NCI-H69 (cell line): ENCODE measurements at regions not wholly inside any gene's neighbourhood (a gene's known extent, or its start where the extent isn't known, plus 50 kb on each side); places are given as distances from the start of the nearest gene placed in this dataset.
"Not testable (repeated sequence)": the region's sequence is repeated elsewhere in the genome, so short reads cannot be mapped to it uniquely, and the experiment has no call there.

Source experiments
- DNase-seq: peaks from one replicate; lab custom pipeline; 2025; lab: John Stamatoyannopoulos, UW

DNA sequence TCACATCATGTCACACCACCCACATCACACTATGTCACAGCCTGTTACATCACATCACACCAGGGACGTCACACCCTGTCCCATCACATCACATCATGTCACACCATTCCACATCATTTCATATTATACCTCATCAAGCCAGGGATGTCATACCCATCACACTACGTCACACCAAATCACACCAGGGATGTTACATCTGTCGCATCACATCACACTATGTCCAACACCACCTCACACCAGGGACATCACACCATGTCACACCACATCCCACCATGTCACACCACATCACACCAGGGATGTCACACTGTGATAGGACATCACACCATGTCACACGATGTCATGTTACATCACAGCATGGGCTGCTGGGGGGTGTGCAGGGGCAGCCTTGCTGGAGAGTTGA, 110.6 kb downstream of the TMEM121 start:
- no peak for DNase-seq

DNA sequence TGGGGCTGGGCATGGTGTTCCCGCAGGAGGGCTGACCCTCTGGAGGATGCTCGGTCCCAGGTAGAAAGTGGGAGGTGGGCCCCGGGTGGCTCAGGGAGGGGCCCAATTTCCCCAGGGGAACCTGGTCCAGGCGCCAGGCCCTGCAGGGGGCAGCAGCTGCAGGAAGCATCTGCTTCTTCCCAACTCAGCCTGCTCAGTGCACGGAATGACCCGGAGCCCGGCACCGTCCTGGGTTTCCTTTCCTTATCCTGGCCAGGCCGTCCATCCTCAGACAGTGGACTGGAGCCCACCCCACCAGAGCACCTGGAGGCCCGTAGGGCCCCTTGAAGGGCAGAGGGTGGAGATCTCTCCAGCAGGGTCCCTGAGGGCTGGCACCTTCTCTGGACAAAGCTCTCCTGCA, 111.0 kb downstream of the TMEM121 start:
- DNase-seq: not testable (repeated sequence)

DNA sequence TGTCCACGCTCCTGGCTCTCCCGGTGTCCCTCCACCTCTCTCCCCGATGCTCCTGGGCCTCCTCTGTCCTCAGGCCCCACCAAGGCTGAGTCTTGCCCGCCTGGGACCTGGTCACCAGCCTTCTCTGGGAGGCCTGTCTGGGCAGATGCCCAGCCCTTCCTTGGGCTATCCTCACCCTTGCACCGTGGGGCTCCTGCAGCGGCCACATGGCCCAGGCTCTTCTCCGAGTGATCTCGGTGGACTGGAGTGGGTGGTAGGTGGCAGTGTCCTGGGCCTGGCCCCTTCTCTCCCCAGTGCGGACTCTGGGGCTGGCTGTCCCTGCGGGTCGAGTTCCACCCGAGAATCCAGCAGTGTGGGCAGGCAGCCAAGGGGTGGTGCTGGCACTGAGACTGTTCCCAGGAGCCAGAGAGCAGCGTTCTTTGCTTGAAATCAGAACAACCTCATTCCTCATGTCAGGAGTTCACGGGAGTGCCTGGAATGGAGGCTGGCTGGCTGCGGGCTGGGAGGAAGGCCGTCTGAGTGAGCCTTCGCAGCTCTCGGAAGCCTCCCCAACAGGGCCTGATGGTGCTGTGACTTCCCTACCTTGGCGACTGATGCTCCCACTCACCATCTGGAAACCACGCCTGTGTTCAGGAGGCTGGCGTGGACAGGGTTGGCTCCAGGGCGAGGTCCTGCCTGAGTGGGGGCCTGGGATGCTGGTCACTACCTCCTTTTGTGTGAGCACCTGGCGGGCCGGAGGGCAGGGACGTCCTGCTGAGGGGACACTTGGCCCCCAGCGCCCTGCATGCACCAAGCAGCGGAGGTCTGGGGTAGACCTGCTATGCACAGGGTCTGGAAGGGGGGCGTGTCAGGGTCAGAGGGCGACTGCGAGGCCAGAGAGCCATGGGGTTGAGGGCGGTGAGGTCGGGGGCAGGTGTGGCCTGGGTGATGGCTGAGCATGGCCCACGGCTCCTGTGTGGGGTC, 113.9 kb downstream of the TMEM121 start:
- DNase-seq: not testable (repeated sequence)

DNA sequence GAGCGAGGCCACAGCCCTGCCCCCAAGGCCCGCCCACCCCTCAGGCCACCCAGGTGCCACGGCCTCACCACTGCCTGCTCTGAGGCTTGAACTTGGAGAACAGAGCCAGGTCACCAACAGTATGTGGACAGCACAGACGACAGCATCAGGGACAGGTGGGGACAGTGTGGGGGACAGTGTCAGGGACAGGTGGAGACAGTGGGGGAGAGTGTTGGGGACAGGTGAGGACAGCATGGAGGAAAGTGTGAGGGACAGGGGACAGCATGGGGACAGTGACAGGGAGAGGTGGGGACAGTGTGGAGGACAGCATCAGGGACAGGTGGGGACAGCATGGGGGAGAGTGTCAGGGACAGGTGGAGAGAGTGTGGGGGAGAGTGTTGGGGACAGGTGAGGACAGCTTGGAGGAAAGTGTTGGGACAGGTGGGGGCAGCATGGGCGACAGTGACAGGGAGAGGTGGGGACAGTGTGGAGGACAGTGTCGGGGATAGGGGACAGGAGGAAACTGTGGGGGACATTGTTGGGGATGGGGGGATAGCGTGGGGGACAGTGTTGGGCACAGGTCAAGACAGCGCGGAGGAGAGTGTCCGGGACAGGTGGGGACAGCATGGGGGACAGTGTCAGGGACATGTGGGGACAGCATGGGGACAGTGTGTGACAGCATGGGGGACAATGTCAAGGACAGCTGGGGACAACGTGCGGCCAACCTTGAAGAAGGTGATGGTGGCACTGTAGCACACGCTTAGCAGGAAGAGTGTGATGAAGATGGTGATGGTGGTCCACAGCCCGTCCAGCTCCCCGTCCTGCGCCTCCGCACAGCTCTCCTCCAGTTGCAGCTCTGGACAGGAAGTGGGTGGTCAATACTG, 114.9 kb downstream of the TMEM121 start:
- DNase-seq: no peak

DNA sequence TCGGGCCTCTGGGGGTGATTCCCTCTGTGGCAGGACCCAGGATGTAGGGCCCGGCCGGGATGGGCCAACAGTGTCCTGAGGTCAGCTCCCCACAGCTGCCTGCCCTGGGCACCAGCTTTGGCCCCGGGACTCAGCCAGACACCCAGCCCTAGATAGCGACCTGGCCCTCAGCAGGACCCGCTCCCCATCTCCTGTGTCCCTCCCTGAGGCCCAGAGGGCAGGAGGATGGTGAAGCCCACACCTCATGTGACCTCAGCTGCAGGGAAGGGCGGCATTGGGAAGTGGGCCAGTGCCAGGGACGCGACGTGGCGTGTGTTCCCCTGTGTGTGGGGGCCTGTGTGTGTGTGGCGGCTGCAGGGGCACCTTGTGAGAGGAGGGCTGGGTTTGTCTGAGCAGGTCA, 115.6 kb downstream of the TMEM121 start:
- not testable (repeated sequence) for DNase-seq

DNA sequence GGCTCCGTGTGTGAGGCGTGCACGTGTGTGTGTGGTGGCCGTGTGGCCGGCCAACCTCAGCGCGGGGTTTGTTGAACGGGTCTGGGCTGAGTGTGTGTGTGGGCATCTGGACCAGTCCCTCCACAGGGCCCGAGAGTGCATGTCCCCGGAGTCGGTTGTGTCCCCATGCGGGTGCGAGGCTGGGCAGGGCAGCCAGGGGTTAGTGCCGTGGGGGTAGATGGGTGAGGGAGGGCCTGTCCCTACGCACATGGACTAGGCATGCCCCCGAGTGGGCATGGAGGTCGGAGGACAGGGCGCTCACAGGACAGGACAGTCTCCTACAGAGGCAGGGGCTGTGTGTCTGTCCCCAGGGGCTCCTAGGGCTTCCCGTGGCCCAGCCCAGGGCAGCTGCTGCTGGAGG, 116.1 kb downstream of the TMEM121 start:
- DNase-seq: not testable (repeated sequence)

DNA sequence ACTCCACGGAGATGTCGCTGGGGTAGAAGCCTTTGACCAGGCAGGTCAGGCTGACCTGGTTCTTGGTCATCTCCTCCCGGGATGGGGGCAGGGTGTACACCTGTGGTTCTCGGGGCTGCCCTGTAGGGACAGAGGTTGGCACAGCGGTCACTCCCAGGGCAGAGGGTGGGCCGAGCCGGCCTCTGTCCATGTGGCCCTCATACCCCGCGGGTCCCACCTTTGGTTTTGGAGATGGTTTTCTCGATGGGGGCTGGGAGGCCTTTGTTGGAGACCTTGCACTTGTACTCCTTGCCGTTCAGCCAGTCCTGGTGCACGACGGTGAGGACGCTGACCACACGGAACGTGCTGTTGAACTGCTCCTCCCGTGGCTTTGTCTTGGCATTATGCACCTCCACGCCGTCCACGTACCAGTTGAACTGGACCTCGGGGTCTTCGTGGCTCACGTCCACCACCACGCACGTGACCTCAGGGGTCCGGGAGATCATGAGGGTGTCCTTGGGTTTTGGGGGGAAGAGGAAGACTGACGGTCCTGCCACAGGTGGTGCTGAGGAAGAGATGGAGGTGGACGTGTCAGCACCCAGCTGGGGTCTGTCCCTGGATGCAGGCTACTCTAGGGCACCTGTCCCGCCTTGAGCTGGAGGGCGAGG, 117.1 kb downstream of the TMEM121 start:
- not testable (repeated sequence) for DNase-seq

DNA sequence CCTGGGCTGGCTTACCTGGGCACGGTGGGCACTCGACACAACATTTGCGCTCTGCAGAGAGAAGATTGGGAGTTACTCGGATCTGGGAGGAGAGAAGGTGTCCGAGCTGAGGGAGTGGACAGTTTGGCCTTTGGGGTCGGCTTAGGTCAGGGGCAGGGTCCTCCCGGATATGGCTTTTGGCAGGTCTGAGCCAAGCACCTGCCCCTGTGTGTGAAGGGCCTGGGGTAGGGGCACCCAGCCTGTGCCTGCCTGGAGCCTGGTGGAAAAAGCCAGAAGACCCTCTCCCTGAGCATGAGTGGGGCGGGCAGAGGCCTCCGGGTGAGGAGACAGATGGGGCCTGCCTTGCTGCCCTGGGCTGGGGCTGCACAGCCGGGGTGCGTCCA, 117.7 kb downstream of the TMEM121 start:
- DNase-seq: not testable (repeated sequence)

DNA sequence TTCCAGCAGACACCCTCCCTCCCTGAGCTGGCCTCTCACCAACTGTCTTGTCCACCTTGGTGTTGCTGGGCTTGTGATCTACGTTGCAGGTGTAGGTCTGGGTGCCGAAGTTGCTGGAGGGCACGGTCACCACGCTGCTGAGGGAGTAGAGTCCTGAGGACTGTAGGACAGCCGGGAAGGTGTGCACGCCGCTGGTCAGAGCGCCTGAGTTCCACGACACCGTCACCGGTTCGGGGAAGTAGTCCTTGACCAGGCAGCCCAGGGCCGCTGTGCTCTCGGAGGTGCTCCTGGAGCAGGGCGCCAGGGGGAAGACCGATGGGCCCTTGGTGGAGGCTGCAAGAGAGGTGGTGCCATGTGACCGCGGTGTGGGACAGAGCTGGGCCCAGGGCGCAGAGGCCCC, 118.1 kb downstream of the TMEM121 start:
- not testable (repeated sequence) for DNase-seq

DNA sequence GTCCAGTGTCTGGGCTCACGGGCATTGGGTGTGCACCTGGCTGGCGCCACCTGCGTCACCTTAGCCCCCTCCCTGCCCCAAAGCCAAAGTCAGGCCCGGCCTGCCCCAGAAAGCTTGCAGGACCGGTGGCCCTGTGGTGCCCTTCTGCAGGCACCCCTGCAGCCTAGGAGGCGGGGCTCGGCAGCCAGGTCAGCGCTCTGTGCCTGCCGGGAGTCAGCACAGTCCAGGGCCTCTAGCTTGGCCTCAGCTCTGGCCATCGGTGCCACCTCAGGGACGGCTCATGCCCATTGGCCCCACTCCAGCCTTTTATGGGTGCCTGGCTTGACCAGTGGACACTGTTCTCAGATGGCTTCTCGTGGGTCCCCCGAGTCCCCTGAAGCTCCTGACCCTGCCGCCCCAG, 118.5 kb downstream of the TMEM121 start:
- DNase-seq: not testable (repeated sequence)

DNA sequence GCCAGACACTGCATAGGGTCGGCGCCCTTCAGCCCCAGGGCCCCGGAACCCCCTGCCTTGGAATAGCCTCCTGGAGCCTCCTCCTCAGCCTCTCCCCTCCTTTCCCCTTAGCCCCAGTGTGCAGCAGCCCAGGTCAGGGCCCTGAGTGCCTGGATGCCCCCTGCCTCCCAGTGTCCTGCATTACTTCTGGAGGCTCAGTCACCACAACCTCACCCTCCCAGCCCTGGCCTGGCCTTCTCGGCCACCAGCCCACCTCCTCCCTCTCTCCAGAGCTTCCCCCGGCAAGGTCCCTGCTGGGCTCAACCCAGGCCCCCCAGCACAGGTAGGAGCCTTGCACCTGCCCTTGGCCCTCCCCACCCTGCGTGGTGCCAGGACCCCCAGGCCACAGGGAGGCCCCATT, 119.0 kb downstream of the TMEM121 start:
- not testable (repeated sequence) for DNase-seq

DNA sequence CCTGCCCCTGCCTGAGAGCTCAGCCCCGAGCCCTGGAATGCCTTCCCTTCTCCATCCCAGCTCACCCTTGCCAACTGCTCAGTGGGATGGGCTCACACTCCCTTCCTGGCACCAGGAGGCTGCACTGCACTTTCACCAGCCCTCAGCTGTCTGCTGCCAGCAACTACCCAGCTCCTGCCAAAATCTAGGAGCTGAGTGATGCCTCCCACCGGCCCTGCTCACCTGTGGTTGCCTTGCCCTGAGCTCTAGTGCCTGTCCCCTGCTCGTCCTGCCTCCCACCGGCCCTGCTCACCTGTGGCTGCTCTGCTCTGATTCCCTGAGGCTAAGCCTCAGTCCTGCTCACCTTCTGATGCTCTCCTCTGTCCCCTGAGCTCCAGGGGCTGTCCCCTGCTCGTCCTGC, 119.8 kb downstream of the TMEM121 start:
- peak; percentile 19 for DNase-seq

DNA sequence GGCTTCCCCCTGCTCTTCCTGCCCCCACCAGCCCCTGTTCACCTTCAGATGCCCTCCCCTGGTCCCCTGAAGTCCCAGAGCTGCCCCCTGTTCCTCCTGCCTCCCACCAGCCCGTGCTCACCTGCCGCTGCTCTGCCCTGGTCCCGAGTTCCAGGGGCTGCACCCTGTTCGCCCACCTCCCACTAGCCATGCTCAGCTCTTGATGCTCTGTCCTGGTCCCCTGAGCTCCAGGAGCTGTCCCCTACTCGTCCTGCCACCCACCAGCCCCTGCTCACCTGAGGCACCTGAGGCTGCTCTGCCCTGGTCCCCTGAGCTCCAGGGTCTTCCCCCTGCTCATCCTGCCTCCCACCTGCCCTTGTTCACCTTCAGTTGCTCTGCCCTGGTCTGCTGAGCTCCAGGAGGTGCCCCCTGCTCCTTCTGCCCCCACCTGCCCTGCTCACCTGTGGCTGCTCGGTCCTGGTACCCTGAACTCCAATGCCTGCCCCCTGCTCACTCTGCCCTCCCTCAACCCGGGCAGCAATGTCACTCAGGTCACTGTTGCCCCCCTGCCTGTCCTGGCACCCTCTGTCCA, 120.4 kb downstream of the TMEM121 start:
- not testable (repeated sequence) for DNase-seq

DNA sequence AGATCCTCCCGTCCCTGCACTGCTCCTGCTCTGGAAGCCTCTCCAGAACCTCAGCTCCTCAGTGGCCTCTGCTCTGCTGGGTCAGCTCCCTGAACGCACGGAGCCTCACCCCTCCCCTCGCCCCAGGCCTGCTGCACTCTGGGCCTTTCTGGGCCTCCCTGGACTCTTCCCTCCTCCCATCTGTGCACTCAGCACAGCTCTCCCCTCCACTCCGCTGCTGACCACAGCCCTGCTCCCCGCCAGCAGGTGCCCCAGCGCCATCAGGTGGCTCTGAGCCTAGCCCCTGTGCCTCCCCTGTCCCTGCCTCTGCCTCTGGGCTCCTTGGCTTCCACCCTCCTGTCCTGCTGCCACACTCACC, 121.0 kb downstream of the TMEM121 start:
- DNase-seq: not testable (repeated sequence)

DNA sequence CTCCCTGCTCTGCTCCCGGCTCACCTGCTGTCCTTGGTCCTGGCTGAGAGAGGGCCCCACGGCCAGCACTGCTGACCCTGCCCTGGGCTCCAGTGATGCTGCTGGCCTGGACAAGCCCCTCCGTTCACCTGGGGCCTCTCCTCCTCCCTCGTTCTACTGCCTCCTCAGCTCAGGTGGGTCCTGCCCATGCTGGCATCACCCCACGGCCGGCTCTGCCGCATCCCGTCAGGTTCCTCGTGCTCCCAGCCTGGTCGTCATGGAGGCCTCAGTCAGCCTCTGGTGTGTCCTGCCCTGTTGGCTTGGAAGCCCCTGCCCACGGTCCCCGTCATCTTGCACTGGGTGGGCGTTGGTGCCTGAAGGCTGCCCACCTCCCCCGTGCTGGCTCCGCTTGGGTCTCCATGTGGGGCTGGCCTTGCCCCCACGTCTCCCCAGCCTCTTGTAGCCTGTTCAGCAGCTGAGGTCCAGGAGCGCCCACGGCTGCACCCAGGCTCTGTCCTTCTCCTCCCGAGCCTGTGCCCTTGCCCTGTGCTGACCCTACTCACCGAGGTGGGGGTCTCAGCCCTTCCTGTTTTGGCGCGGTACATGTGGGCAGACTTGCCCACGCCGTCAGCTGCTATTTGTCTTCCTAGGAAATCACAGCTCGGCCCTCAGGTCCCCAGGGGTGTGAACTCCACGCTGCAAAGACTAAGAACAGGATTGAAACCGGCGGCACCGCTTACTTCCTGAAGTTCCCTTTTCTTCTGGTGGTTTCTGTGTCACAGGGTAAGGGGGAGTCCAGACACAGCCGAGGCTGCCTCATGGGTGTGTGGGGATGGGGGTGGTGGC, 121.6 kb downstream of the TMEM121 start:
- no peak for DNase-seq

DNA sequence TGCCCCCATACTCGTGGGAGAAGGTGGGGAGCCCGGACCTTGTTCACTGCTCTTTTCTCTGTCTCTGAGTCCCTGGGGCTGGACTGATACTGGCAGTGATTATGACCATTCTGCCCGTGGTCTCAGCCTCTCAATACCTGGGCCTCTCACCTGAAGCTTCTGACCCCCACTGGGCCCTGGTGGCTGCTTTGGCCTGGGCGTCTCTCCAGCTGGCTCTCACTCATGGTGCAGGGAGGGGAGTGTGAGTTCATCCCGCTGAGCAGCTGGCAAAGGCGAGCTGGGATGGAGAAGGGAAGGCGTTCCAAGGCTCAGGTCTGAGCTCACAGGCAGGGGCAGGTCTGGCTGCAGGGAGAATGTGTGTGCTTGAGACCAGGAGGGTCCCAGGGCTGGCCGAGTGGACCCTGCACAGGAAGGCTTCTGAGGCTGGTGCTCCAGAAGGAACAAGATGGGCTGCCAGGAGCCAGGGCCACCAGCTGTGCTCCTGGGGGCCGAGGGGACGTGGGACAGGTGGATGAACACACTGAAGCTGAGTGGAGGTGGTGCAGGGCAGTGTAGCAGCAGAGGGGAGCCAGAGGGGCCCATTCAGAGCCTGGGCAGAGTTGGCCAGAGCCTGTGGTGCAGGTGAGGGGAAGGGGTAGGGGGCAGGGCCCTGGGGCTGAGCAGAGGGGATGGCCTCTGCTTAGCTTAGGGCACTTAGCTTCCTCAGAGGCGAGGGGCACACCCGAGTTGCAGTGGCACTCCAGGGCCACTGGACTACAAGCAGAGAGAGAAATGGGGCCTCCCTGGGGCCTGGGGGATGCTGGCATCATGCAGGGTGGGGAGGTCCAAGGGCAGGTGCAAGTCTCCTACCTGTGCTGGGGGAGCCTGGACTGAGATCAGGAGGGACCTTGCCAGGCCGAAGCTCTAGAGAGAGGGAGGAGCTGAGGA, 122.5 kb downstream of the TMEM121 start:
- DNase-seq: peak; percentile 47

DNA sequence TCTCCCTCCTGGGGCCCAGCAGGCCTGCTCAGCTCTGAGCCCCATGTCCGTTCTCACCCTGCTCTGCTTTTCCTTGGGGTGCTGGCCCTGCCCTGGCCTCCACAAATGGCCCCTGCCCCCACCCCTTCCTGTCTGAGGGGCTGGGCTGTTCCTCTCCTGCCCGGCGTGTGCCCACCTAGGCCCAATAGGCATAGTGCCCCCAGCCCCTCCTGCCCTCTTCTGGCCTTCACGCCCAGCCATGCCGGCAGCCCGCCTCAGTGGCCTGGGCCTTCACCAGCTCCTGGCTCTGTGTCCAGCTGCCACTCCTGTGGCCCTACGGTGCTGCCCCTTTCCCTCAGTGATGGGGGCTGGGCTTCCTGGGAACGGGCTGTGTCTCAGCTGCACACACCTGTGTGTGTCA, 125.9 kb downstream of the TMEM121 start:
- not testable (repeated sequence) for DNase-seq

DNA sequence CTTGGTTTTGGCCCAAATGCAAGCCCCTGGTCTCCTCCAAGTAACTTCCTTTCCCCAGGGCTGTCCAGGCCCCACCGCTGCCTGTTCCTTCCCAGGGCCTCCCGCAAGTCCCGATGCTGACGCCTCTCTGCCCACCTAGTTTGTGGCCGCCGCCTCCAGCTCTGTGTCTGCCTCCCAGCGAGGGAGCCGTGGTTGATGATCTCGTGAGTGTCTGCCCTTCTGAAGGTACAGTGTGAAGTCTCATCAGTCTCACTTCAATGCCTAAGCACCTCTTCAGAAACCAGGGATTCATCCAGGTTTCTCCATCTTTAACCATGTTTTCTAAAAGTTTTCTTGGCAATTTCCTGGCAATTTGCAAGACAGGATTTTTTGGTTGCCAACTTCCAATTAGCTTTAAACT, 127.5 kb downstream of the TMEM121 start:
- DNase-seq: not testable (repeated sequence)

DNA sequence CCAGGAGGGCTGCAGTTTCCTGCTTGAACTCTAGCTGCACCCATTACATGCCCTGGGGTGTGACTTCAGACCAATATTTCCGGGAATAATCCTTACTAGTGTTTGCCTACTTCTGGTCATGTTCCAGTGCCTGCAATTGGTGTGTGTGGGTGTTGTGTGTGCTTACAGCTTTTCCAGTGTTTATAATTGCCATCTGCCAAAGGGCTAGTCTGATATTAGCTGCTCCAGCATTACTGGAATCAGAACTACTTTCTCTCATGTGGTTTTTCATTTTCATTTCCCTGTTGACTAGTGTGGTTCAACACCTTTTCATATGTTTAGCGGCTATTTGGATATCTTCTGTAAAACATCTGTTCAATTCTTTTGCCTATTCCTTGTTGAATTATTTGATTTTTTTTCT, 132.9 kb downstream of the TMEM121 start:
- peak; percentile 68 for DNase-seq

DNA sequence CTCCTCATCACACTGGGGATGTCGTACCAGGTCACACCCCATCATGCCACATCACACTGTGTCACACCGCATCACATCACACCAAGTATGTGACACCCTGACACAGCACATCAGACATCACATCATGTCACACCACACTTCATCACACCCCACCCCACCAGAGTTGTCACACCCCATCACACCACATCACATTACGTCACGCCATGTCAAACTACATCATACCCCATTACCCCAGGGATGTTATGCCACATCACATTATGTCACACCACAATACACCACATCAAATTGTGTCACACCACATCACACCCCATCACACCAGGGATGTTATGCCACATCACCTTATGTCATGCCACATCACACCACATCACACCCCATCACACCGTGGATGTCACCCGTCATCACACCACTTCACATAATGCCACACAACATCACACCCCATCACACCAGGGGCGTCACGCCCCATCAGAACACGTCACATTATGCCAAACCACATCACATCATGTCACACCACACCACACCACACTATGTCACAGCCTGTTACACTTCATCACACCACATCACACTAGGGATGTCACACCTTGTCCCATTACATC, 133.6 kb downstream of the TMEM121 start:
- no peak for DNase-seq
